HG02973 (cell line): ENCODE measurements at regions not wholly inside any gene's neighbourhood (a gene's known extent, or its start where the extent isn't known, plus 50 kb on each side); places are given as distances from the start of the nearest gene placed in this dataset.

Source experiments
- ATAC-seq: cut with Tn5 transposase; IDR thresholded peaks from one replicate; pipeline ENCODE4 v1.9.1; 2021; ENCODE audit warnings: moderate library complexity; ENCODE audit not compliant: unreplicated experiment

DNA sequence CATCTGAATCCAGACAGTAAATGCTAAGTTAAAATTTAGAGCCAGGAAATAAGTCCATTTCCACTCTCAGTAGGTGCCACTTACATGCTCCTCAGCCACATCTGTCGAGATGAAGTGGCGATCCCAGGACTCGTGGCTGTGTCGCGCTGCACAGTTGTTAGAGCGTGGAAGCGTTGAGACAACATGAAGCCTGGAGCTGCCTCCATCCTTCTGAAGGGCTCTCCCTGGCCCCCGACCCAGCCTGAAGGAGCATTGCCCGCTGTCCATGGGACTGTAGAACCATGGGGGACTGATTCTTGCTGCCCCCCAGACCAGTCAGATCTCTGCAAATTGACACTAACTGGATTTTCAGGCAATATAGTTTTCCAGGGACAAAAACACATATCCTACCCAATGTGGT, 58.9 kb downstream of the IRX1 start:
- no peak for ATAC-seq

DNA sequence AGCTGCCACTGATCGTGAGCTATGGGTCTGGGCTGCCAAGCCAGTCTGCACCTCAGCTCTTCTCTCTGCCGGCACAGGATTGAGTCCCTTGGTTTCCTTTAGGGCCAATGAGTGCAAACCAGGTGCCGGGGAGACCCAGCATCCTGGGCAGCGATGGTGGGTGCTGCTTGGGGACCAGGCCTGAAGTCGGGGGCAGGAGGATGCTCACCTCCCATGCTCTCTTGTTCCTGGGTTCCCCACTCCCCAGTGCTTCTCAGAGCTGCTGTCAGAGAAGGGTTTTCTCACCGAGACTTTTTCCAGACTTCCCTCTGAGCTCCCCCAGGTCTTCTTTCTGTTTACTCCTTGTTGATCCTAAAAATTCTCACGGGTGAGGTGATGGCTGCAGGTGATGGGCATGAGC, 61.2 kb downstream of the IRX1 start:
- no peak for ATAC-seq

DNA sequence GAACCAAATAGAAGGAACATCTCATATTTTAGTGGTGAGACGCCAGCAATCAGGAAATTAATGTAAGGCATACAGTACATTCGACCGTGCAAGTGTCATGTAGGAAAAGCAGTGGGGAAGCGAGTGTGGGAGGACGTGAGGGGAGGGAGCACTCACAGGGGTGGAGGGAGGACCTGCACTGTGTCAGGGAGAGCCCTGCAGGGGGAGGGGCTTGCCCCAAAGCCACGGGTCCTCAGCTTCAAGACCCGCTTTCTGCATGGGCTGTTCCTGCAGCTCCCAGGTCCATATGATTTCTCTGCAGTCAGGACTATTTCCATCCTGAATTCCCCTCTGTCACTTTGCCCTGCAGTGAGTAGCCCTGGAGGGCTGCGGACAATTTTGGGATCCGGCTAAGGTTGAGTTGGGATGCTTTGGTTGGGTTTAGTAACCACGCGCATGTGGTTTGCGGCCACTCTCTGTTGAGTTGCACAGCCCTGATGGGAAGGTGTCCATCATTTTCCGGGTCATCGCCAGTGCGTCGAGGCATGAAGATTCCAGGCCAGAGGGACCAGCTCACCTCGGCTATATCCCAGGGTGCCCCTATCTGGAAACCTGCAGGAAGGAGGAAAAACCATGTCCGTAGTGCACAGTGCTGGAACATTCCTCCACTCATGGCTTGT, 61.9 kb downstream of the IRX1 start:
- ATAC-seq = no peak

DNA sequence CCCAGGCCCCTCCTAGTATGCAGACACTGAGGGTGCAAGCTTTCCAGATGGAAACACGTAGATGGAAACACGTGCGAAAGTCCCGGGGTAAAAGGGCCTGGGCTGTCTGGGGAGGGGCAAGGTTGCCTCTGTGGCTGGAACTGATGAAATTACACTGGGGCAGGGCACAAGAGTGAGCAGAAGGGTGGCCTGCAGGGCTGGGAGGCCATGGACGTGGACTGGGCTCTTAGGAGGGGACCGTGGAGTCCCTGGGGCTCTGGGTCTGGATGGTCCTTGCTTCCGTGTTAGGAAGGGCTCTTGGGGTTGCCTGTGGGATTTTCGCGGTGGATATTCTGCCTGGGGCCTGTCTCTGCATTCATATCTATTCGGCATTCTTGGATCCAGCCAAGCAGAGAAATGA, 63.3 kb downstream of the IRX1 start:
- ATAC-seq = no peak

DNA sequence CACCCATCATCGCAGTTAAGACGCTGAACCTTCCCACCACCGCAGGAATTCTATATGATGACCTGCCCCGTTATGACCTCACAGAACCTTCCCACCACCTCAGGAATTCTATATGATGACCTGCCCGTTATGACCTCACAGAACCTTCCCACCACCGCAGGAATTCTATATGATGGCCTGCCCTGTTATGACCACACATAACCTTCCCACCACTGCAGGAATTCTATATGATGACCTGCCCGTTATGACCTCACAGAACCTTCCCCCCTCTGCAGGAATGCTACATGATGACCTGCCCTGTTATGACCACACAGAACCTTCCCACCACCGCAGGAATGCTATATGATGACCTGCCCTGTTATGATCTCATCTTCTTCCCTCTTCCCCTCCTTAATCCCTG, 64.3 kb downstream of the IRX1 start:
- ATAC-seq = no peak

DNA sequence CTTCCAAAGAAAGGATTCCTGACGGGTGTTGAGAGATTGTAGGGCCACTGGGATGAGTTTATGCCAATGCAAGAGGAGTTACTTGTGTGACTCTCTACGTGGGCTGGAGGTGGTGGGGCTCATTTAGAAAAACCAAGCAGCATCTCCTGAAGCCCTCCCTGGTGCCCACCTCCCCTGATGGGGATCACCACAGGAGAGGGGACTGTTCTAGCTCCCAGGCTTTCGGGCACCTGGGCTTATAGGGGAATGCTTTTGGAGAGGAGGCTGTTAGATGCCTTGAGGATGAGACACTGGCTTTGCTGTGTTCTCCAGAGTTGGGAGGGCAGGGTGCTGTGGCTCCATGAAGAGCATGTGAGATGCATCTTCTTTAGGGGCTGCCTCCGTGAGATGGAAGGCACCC, 65.0 kb downstream of the IRX1 start:
- ATAC-seq = no peak

DNA sequence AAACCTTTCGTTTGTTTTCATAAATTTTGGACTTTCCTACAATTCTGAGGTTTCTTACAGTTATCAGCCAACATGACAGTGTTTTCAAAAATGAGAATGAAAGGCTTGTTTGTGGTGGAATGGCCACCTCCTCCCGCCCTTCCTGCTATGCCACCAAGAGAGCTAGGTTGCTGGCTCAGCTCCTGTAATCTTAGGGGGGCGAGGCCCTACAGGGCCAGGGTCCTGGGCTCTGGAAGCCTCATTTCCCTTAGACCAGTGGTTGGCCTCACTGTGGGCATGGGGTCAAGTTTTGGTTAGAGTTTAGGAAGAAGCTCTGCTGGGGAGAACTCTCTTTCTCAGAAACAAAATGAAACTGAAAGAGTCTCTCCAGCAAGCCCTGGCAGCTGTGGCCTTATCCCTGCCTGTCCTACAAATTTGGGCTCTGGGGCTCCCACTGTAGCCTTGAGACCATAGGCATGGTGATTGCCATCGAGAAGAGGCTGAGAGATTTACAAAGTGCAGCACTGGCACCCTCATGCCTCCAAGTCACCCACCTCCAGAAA, 66.2 kb downstream of the IRX1 start:
- no peak for ATAC-seq

DNA sequence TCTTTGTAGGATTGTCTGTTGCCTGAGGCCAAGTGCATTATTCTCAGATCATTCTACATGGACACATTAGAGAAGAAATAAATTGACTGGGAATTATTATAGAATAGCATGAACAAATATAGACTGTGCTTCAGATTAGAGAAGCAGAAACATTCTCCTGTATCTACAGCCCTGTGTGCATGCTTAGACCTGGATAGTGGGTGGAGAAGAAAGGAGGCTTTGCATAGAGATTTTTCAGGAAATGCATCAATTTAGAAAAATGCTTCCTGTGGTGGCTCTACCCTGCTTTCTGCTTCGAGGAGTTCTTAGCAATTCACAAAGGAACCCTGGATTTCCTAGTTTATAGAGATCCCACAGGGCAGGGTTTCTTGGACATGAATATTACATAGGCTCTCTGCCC, 66.7 kb downstream of the IRX1 start:
- no peak for ATAC-seq

DNA sequence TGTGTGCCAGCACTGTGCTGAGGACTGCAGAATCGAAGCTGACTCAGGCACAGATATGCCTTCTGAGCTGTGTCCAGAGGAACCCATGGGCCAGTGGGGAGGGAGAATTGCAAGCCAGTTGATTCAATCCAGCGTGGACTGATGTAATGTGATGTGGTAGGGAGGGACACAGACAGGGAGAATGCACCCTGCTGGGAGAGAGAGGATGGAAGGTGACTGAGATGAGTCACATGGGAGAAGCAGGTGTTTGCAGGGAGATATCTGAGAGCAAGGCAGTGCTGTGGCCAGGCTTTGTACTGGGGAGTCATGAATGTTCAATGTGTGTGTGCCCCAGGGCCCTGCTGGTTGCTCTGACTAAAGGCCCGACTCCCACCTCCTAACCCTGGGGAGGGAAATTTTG, 75.7 kb downstream of the IRX1 start:
- ATAC-seq = no peak

DNA sequence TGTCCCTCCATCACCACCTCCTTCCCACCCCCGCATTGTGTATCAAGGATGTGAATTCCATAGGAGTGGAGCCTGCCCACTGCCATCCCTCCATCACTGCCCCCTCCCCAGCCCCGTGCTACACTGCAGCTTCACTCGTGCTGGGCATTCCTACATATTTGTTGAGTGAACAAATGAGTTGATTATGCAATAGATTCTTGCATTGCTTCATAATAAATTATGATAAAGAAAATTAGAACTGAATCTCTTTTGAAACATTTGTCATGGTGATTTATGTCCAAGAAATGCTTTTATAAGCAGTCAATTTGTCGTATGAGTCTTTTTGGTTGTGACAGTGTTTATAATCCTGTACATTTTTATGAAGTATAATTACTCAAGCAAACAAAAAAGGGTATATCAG, 83.2 kb downstream of the IRX1 start:
- no peak for ATAC-seq

DNA sequence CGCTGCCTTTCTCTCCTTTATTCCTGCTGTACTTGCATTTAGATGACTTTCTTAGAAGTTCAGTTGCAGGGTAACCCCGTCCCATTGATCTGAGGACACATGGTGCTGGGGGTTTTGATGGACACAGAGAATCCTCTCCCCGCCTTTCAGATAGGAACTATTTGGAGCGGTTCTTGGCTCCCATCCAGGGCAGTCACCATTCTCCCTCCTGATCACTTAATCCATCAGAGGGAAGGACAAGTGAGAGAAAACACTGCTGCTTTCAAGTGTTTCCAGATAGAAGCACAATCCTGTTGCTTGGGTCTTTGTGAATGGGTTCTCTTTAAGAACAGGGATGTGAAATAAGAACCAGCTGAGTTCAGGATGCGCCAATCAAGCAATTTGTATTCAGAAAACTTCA, 85.2 kb downstream of the IRX1 start:
- ATAC-seq = no peak

DNA sequence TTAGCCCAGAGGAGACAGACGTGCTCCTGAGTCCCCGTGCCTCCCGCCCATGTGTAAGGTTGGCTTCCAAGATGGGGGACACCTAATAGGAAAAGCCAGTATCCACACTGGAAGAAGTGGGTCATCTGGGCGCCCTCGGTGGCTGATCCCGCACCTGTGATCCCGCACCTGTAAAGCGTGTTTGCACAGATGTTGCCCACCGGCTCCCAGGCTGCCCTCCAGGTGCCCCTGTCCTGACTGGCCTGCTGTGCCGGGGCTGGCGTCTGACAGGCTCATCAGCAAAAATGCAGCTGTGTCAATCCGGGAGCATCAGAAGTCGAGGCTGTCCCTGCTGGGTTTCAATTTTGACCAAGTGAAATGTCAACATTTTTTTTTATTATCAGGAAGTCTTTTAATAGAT, 88.5 kb downstream of the IRX1 start:
- no peak for ATAC-seq

DNA sequence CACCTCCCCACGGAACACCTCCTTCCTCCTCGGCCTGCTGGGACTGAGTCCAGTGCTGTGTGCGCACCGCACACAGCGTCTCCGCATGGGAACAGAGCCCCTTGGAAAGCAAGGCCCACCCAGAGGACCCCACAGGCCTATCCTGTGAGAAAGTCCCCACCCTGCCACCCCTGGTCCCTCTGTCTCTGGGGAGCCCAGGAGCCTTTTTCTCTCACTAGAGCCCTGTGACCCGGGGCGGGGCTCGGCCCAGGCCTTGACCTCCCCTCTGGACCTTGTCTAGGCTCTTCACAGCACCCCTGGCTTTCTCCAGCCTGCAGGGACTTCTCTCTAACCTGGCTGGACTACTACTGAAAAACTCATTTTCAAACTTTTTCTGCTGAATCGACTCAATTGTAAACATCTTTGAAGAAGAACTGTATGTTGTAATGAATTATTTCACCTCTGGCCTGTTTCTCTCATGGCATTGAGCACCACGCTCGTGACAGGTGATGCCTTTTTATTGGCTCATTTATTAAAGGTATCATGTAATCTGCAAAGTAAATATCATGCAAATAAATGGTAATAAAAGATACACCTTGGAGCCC, 89.2 kb downstream of the IRX1 start:
- ATAC-seq = no peak

DNA sequence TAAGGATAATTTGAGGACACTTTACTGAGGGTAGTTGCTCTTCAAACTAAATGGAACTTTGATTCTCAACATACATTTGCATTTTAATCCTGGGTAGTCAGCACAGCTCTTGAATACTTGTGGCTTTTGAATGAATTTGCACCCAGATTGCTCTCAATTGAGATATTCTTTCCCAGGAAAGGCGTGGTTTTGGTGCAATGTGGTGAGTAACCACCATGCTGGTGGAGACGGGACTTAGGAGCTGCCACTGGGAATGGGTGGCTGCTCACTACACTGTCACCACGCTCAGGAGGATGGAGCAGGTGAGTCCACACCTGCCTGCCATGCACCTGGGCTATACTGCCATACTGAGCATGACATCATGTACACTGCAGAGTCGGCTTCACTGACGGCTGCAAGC, 99.2 kb downstream of the IRX1 start:
- ATAC-seq = no peak

DNA sequence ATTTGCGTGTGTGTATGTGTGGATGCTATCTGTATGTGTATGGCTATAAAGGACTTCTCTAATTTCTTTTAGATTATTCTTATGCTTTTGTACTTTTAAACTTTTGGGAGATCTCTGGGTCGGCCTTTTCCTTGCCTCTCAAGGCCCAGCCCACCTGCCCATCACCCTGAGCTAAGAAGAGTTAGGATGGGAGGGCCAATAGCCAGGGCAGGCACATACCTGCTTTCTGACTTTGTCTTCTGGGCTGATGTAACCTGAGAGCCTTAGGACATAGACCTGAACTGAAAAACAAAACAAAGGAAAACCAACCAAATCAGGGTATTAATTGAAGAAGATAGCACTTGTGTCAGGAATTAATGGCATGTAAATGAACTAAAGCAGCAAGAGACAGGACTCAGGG, 100.2 kb downstream of the IRX1 start:
- ATAC-seq = no peak

DNA sequence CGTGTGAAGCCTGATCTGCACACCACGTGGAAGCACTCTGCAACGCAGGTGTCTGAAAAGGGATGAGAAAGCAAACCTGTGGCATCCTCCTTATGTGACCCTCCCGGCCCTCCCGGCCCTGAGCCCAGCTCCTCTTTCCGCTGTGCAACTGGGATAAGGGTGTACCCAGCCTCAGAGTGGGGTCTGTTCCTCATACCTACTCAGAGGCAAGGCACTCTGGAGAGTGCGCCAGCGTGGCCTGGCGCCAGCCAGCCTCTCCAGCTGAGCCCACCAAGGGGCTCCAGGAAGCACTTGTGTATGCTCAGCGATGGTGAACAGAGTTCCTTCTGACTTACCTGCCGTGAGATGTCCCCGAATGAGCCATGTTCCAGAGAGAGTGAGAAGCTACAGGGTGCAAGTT, 102.8 kb downstream of the IRX1 start:
- no peak for ATAC-seq

DNA sequence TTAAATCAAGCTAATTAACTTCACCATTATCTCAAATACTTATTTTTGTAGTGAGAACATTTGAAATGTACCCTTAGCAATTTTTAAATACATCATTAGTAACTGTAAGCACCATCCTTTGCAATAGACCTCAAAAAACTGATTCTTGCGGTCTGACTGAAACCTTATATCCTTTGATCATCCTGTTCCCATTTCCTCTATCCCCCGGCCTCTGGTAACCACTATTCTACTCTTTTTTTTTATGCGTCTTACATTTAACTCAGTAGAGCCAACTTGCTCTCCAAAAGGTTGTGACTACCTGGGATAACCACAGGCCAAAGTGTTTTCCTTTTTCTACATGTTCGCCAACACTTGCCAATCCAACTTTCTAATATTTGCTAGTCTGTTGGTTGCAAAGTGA, 106.1 kb downstream of the IRX1 start:
- ATAC-seq = no peak

DNA sequence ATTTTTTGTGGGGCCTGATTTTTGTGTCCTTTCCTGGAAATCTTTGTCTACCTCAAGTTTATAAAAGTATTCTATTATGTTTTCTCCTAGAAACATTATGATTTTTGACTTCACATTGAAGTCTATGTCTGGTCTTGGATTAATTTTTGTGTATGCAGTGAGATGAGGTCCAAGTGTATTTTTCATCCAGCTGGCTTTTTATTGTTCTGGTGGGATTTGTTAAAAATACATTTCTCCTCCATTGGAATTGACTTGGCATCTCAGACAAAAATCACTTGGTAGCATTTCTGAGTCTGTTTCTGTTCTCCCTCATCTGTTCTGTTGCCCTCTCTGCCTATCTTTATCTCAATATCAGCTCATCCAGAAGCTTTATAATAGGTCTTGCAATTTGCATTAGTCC, 109.0 kb downstream of the IRX1 start:
- ATAC-seq = no peak

DNA sequence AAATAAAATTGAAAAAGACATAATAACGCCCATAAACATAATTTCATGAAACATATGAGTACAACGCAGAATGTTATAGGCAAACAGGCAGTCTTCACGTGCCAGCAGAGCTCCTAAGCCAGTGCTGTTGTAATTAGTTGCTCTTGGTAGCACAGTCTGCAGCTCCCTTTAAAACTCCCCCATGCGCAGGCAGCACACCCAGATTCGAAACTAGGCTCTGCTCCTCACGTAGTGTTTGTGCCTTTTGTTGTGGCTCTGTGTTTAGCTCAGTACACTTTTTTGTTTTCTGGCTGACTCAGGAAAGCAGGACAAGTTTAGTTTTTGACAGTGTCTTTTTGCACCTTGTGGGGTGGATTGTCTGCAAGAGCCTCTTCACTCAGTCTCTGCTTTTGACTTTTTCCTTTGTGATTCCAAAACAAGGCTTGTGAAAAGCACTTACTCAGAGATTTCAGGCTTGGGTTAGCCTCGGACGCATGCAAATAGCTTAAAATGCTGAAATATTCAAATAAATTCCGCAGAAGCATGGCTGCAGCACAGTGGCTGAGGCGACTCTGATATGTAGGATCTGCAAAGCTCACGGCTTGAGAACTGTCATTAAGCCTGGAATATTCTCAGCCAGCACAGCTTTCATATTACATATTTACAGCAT, 113.6 kb downstream of the IRX1 start:
- ATAC-seq = no peak

DNA sequence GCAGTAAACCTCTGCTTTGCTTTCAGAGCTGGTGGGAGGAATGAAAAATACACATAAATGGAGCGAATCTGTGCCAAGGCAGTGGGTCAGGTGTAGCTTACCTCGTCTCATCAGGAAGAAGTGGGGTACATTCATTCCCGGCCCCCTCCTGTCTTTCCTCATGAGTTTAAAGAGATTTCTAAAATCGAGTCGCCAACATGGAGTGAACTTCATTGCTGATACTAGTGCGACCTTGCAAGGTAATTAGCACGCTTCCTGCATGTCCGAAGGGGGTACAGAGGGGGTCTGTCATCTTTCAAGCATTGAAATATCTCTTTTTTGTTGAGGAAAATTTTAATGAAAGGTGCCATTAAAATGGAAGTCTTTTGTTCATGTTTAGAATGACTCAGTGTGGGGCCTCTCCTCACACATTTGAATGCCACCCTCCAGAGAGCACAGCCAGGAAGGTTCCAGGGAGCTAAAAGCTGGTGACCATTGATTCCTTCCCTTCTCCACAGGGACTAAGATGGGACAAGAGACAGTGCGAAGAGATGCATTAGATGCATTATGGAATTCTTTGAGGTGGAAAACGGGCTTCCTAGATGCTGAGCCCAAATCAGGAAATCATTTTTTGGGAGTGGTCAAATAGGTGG, 114.2 kb downstream of the IRX1 start:
- no peak for ATAC-seq

DNA sequence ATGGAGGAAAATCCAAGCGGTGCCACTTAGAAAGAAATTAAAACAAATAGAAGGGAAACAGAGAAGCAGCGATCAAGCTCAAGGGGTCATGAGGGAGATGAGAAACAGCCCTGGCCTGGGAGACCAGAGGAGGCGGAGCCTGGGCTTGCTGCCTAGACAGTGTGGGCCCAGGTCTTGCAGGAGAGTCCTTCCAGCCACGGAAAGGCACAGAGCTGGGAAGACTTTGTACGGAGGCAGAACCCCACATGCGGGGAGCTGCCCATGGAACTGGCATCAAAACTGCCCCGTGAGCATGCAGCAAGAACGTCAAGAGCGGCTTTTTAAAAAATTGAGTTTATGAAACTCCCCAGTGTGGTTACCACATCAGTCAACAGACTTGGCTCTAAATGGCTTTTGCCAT, 119.4 kb downstream of the IRX1 start:
- no peak for ATAC-seq

DNA sequence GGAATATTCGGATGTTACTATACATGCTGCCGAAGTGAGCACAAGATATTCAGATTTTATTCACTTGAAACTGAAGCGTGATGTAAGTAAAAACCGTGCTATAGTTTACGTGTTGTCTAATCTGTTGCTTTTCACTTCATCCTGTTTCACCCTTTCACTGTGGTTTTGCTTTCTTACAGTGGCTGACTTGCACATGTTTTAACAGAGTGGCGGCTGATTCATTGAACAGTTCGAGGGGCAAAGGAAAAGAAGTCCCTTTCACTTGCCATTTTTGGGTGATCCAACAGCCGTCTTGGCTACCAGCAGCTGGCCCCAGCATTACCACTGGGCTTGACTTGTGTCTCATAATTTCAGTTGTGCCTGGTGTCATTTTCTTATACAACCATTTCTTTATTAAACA, 134.0 kb downstream of the IRX1 start:
- no peak for ATAC-seq
